DOHH2 (cell line): ENCODE measurements at regions not wholly inside any gene's neighbourhood (a gene's known extent, or its start where the extent isn't known, plus 50 kb on each side); places are given as distances from the start of the nearest gene placed in this dataset.

Experiments used
- H3F3A ChIP-seq: fragments of 200-600 bp; sonication (generic), shearing (Covaris generic); 2 replicates; pipeline ENCODE4 v1.6.0; 2016; ENCODE audit warnings: antibody characterized with exemption, mild to moderate bottlenecking; ENCODE audit not compliant: control insufficient read depth, insufficient read depth
- H3K27ac ChIP-seq: fragments of 200-600 bp; sonication (generic); 2 replicates; pipeline ENCODE4 v1.5.1; 2014; ENCODE audit warnings: low read depth, mild to moderate bottlenecking, low read length, moderate library complexity
- H3K27me3 ChIP-seq: fragments of 200-600 bp; sonication (generic); 2 replicates; pipeline ENCODE4 v1.6.1; 2014; ENCODE audit warnings: mild to moderate bottlenecking, low read length, mixed read lengths; ENCODE audit not compliant: control insufficient read depth
- H3K36me3 ChIP-seq: fragments of 200-600 bp; sonication (generic); 2 replicates; pipeline ENCODE4 v1.6.1; 2014; ENCODE audit warnings: mild to moderate bottlenecking, low read length, moderate library complexity, mixed read lengths; ENCODE audit not compliant: control insufficient read depth
- H3K4me1 ChIP-seq: fragments of 200-600 bp; sonication (generic); 2 replicates; pipeline ENCODE4 v1.6.1; 2014; ENCODE audit warnings: mild to moderate bottlenecking, low read length, mixed read lengths; ENCODE audit not compliant: control insufficient read depth
- H3K4me2 ChIP-seq: fragments of 200-600 bp; sonication (generic); 2 replicates; pipeline ENCODE4 v1.6.0; 2014; ENCODE audit warnings: mild to moderate bottlenecking, low read length, moderate library complexity
- H3K4me3 ChIP-seq: fragments of 200-600 bp; sonication (generic); 2 replicates; pipeline ENCODE4 v1.5.1; 2014; ENCODE audit warnings: mild to moderate bottlenecking, low read length, mixed read lengths
- H3K79me2 ChIP-seq: fragments of 200-600 bp; sonication (generic); 2 replicates; pipeline ENCODE4 v1.6.1; 2014; ENCODE audit warnings: mild to moderate bottlenecking, low read length, mixed read lengths; ENCODE audit not compliant: control insufficient read depth
- H3K9me2 ChIP-seq: fragments of 200-600 bp; sonication (generic); replicated peaks from 2 replicates; pipeline ENCODE4 v1.6.1; 2014; ENCODE audit warnings: mild to moderate bottlenecking, low read length, mixed read lengths; ENCODE audit not compliant: control insufficient read depth
- H3K9me3 ChIP-seq: fragments of 200-600 bp; sonication (generic); 2 replicates; pipeline ENCODE4 v1.6.1; 2014; ENCODE audit warnings: antibody characterized with exemption, low read length, mixed read lengths; ENCODE audit not compliant: control insufficient read depth, insufficient read depth
- H4K20me1 ChIP-seq: fragments of 200-600 bp; sonication (generic); 2 replicates; pipeline ENCODE4 v1.6.0; 2014; ENCODE audit warnings: low read depth, mild to moderate bottlenecking, antibody characterized with exemption, low read length, moderate library complexity; ENCODE audit not compliant: control insufficient read depth, insufficient read depth
- EZH2phosphoT487 ChIP-seq: fragments of 200-600 bp; sonication (generic); IDR thresholded peaks from 2 replicates; pipeline ENCODE4 v1.6.1; 2017; ENCODE audit warnings: borderline replicate concordance, mild to moderate bottlenecking, antibody characterized with exemption, low read length, moderate library complexity, mixed read lengths
- TF ChIP-seq, protein P1 (sequence below): fragments of 200-600 bp; sonication (generic); IDR thresholded peaks from one replicate; pipeline ENCODE4 v1.5.1; 2014; ENCODE audit warnings: antibody characterized with exemption, mild to moderate bottlenecking, low read depth, low read length; ENCODE audit not compliant: poor library complexity, severe bottlenecking

- no peaks in the 10 kb centered on the region for H3F3A ChIP-seq
- H3K79me2 ChIP-seq: no peaks in the 10 kb centered on the region
- H3K27me3 ChIP-seq: no peaks in the 10 kb centered on the region
- no peaks in the 10 kb centered on the region for H3K36me3 ChIP-seq
- no peaks in the 10 kb centered on the region for H3K4me1 ChIP-seq
- TF ChIP-seq EZH2phosphoT487: no peak
- TF ChIP-seq, protein P1, sequence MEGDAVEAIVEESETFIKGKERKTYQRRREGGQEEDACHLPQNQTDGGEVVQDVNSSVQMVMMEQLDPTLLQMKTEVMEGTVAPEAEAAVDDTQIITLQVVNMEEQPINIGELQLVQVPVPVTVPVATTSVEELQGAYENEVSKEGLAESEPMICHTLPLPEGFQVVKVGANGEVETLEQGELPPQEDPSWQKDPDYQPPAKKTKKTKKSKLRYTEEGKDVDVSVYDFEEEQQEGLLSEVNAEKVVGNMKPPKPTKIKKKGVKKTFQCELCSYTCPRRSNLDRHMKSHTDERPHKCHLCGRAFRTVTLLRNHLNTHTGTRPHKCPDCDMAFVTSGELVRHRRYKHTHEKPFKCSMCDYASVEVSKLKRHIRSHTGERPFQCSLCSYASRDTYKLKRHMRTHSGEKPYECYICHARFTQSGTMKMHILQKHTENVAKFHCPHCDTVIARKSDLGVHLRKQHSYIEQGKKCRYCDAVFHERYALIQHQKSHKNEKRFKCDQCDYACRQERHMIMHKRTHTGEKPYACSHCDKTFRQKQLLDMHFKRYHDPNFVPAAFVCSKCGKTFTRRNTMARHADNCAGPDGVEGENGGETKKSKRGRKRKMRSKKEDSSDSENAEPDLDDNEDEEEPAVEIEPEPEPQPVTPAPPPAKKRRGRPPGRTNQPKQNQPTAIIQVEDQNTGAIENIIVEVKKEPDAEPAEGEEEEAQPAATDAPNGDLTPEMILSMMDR: no peak
- no peak overlapping the region for H3K27ac ChIP-seq
- no peaks in the 10 kb centered on the region for H4K20me1 ChIP-seq
- H3K9me2 ChIP-seq: no peaks in the 10 kb centered on the region
- no peak overlapping the region for H3K4me2 ChIP-seq
- H3K4me3 ChIP-seq: no peak overlapping the region
- H3K9me3 ChIP-seq: no peaks in the 10 kb centered on the region
Observed at GRCh38 chr16:13811834-13812233, 108.1 kb upstream of the ERCC4 start.

GRCh38 chr16:13816701-13817100 lies 103.3 kb upstream of the ERCC4 start:
- H3K4me1 ChIP-seq: no peaks in the 10 kb centered on the region
- no peaks in the 10 kb centered on the region for H4K20me1 ChIP-seq
- no peaks in the 10 kb centered on the region for H3F3A ChIP-seq
- no peak overlapping the region for H3K4me3 ChIP-seq
- no peak overlapping the region for H3K4me2 ChIP-seq
- no peaks in the 10 kb centered on the region for H3K79me2 ChIP-seq
- H3K36me3 ChIP-seq: no peaks in the 10 kb centered on the region
- H3K27ac ChIP-seq: no peak overlapping the region
- no peak for TF ChIP-seq EZH2phosphoT487
- TF ChIP-seq, protein P1: no peak
- no peaks in the 10 kb centered on the region for H3K9me2 ChIP-seq
- no peaks in the 10 kb centered on the region for H3K27me3 ChIP-seq
- H3K9me3 ChIP-seq: no peaks in the 10 kb centered on the region

DNA sequence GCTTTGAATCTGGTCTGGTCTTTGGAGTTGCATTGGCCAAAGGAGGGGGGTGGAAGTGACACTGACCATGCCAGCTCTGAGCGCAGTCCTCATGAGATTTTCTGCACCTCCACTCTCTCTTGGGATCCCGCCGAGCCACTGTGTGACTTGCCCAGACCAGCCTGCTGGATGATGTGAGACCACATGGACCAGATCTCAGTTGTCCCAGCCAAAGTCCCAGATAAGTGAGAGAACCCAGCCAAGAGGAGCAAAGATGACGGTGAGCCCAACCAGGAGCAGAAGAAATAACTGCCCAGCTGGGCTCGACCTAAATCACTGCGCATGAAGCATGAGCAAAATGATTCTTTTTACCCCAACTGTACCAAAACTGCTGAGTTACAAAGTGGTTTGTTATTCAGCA lies 96.5 kb upstream of the ERCC4 start:
- Histone ChIP-seq H3K27ac (no peak overlapping the region), H3F3A (no peaks in the 10 kb centered on the region), H3K27me3 (no peaks in the 10 kb centered on the region), H3K36me3 (no peaks in the 10 kb centered on the region), H3K9me2 (no peaks in the 10 kb centered on the region), H3K79me2 (no peaks in the 10 kb centered on the region), H3K9me3 (no peaks in the 10 kb centered on the region), H3K4me1 (no peaks in the 10 kb centered on the region), H3K4me3 (no peak overlapping the region), H4K20me1 (no peaks in the 10 kb centered on the region), H3K4me2 (no peak overlapping the region)
- no peak for TF ChIP-seq EZH2phosphoT487
- TF ChIP-seq, protein P1: no peak

DNA sequence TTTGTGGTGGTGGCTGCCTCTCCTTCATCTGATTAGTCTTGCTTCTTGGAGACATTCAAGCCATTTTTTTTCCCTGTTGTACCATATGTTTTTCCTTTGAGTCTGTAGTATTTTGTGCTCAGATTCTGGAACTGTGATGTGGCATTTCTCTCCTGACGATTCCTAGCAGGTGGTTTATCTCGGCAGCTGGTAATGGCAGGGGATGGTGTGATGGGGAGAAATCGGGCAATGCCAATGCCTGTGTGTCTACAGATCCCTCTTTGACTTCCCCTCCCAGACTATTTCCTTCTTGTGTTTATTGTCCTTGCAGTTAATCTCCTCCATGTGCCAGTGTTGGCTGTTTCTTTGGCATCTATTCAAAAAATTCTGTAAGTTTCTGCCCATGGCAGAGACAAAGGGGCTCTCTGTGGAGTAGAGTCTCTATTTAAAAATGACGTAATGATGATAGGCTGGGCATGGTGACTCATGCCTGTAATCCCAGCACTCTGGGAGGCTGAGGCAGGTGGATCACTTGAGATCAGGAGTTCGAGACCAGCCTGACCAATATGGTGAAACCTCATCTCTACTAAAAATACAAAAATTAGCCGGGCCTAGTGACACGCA lies 90.2 kb upstream of the ERCC4 start:
- Histone ChIP-seq H3K4me2 (no peak overlapping the region), H3K9me2 (no peaks in the 10 kb centered on the region), H4K20me1 (no peaks in the 10 kb centered on the region), H3K4me1 (no peaks in the 10 kb centered on the region), H3F3A (no peaks in the 10 kb centered on the region), H3K36me3 (no peaks in the 10 kb centered on the region), H3K27me3 (peaks cover 7% of the 10 kb centered on the region), H3K79me2 (no peaks in the 10 kb centered on the region), H3K4me3 (no peak overlapping the region), H3K9me3 (no peaks in the 10 kb centered on the region), H3K27ac (no peak overlapping the region)
- TF ChIP-seq EZH2phosphoT487: no peak
- TF ChIP-seq, protein P1: no peak
